HCT116 (cell line): ENCODE measurements at regions not wholly inside any gene's neighbourhood (a gene's known extent, or its start where the extent isn't known, plus 50 kb on each side); places are given as distances from the start of the nearest gene placed in this dataset.

Experiments
- ATAC-seq: fragments of 200-7000 bp; cut with Tn5 transposase; 2 replicates; pipeline ENCODE4 v1.9.1; 2020; ENCODE audit warnings: mild to moderate bottlenecking, moderate library complexity
- BruUV-seq: library from RNA; stranded (reverse); fragments of 400-500 nt; replicated peaks from 2 replicates; lab custom pipeline; 2021; lab: Mats Ljungman, UMichigan
- CTCF ChIA-PET: fragments of 300-600 bp; sonication (Branson Sonifier 250); formaldehyde crosslinking; loops from one replicate; lab custom pipeline; 2021; ENCODE audit warnings: antibody characterized with exemption; lab: Charles Lee
- POLR2A ChIA-PET: fragments of 300-600, 350-600 bp; sonication (Branson Sonifier 250); formaldehyde crosslinking; loops from one replicate; lab custom pipeline; 2021; ENCODE audit warnings: antibody characterized with exemption; lab: Charles Lee
- RAD21 ChIA-PET, 2 experiments: fragments of 300-600 bp; sonication (Branson Sonifier 250); formaldehyde crosslinking; loops; one replicate each; lab custom pipeline; 2023; ENCODE audit warnings: low total read pairs in 2 of 2; ENCODE audit not compliant: uncharacterized antibody in 2 of 2, unreplicated experiment in 2 of 2, low non-redundant PET in 1 of 2; lab: Charles Lee
- DNase-seq: peaks from one replicate; pipeline ENCODE4 v3.0.0-alpha.2; 2010; ENCODE audit warnings: low read depth, low spot score
- H2AFZ ChIP-seq: fragments of 200-600 bp; shearing (Covaris generic), sonication (generic); 2 replicates; pipeline ENCODE4 v1.6.1; 2017; ENCODE audit warnings: low read depth, mixed run types, mixed read lengths, antibody characterized with exemption, low read length; ENCODE audit not compliant: poor library complexity, severe bottlenecking
- H3K27ac ChIP-seq: 2 replicates; pipeline ENCODE4 v1.5.1; 2012; ENCODE audit warnings: low read depth, low read length
- H3K27me3 ChIP-seq: fragments of 200-600 bp; sonication (generic); 2 replicates; pipeline ENCODE4 v1.6.1; 2016; ENCODE audit warnings: mixed run types, low read length, mixed read lengths; ENCODE audit not compliant: insufficient read depth
- H3K36me3 ChIP-seq, 2 experiments: fragments of 200-500 bp in 1 of 2; fragments of 200-600 bp in 1 of 2; sonication (Bioruptor generic) in 1 of 2; sonication (generic) in 1 of 2; 2 replicates each; pipeline versions ENCODE4 v1.5.1 to v1.6.1; 2014 to 2016; ENCODE audit warnings: low read length in 2 of 2, inconsistent platforms in 1 of 2, mixed read lengths in 1 of 2, mixed run types in 1 of 2; ENCODE audit not compliant: insufficient read depth in 2 of 2, control insufficient read depth in 1 of 2
- H3K4me1 ChIP-seq, 2 experiments: fragments of 200-600 bp in 1 of 2; sonication (generic) in 1 of 2; 2 replicates each; pipeline versions ENCODE4 v1.5.1 to v1.6.1; 2012 to 2017; ENCODE audit warnings: low read length in 2 of 2, inconsistent platforms in 1 of 2, mild to moderate bottlenecking in 1 of 2, mixed read lengths in 1 of 2, mixed run types in 1 of 2, moderate library complexity in 1 of 2; ENCODE audit not compliant: insufficient read depth in 2 of 2, control insufficient read depth in 1 of 2
- H3K4me2 ChIP-seq: fragments of 200-600 bp; sonication (generic); 2 replicates; pipeline ENCODE4 v1.6.1; 2017; ENCODE audit warnings: mixed run types, low read length, mixed read lengths
- H3K4me3 ChIP-seq, 2 experiments: fragments of 200-600 bp in 1 of 2; sonication (generic) in 1 of 2; replicated peaks in 1 of 2; 2 replicates each; pipeline ENCODE4 v1.5.1; 2011 to 2016; ENCODE audit warnings: low read length in 2 of 2, control low read depth in 1 of 2, low read depth in 1 of 2, mild to moderate bottlenecking in 1 of 2, mixed read lengths in 1 of 2, mixed run types in 1 of 2
- H3K79me2 ChIP-seq: fragments of 200-600 bp; sonication (generic); 2 replicates; pipeline ENCODE4 v1.6.1; 2017; ENCODE audit warnings: mild to moderate bottlenecking, mixed run types, low read length, moderate library complexity, mixed read lengths; ENCODE audit not compliant: insufficient read depth
- H3K9ac ChIP-seq: fragments of 200-600 bp; sonication (generic); 2 replicates; pipeline ENCODE4 v1.6.1; 2016; ENCODE audit warnings: low read length, mixed read lengths
- H3K9me2 ChIP-seq: fragments of 200-600 bp; sonication (generic), shearing (Covaris generic); 2 replicates; pipeline ENCODE4 v1.6.1; 2017; ENCODE audit warnings: mixed run types, mild to moderate bottlenecking, moderate library complexity; ENCODE audit not compliant: insufficient read depth
- H3K9me3 ChIP-seq, 2 experiments: fragments of 200-500 bp in 1 of 2; fragments of 200-600 bp in 1 of 2; sonication (Bioruptor generic) in 1 of 2; sonication (generic) in 1 of 2; 2 replicates each; pipeline ENCODE4 v1.6.1; 2014 to 2017; ENCODE audit warnings: low read length in 2 of 2, mixed read lengths in 2 of 2, inconsistent platforms in 1 of 2, low read depth in 1 of 2, mild to moderate bottlenecking in 1 of 2, mixed run types in 1 of 2, moderate library complexity in 1 of 2; ENCODE audit not compliant: control insufficient read depth in 1 of 2, insufficient read depth in 1 of 2
- H4K20me1 ChIP-seq: fragments of 200-600 bp; sonication (generic), shearing (Covaris generic); 2 replicates; pipeline ENCODE4 v1.6.1; 2017; ENCODE audit warnings: mixed run types, mild to moderate bottlenecking, moderate library complexity; ENCODE audit not compliant: insufficient read depth
- CBX3 ChIP-seq: IDR thresholded peaks from 2 replicates; pipeline ENCODE4 v1.6.1; 2012; ENCODE audit warnings: low read depth
- EZH2 ChIP-seq: fragments of 200-600 bp; sonication (generic); IDR thresholded peaks from 2 replicates; pipeline ENCODE4 v1.6.1; 2017; ENCODE audit warnings: antibody characterized with exemption, mixed run types
- FOSL1 ChIP-seq: IDR thresholded peaks from 2 replicates; pipeline ENCODE4 v1.6.1; 2012; ENCODE audit warnings: low read depth
- REST ChIP-seq: IDR thresholded peaks from 2 replicates; pipeline ENCODE4 v1.6.1; 2012; ENCODE audit warnings: low read depth
- SIN3A ChIP-seq: IDR thresholded peaks from 2 replicates; pipeline ENCODE4 v1.6.1; 2012; ENCODE audit warnings: low read depth
- TCF7L2 ChIP-seq: IDR thresholded peaks from 2 replicates; pipeline ENCODE4 v1.7.0; 2011; ENCODE audit warnings: borderline replicate concordance, inconsistent platforms; ENCODE audit not compliant: insufficient read depth, insufficient read length; ENCODE audit errors: extremely low read depth
- ZBTB33 ChIP-seq: IDR thresholded peaks from 2 replicates; pipeline ENCODE4 v1.6.1; 2011; ENCODE audit warnings: mild to moderate bottlenecking, low read length, moderate library complexity; ENCODE audit not compliant: insufficient replicate concordance; ENCODE audit errors: extremely low read depth
- ZFX ChIP-seq: fragments of 450-650 bp; IDR thresholded peaks from 2 replicates; pipeline ENCODE4 v1.6.1; 2017
- intact Hi-C: fragments of 100-400 bp; cut with micrococcal nuclease; formaldehyde crosslinking; loops from 2 replicates; pipeline ENCODE4 v1.10.0; 2022
- TF ChIP-seq, protein P1 (sequence below), 3 experiments: fragments of 200-600 bp in 1 of 3; sonication (generic) in 1 of 3; IDR thresholded peaks in 2 of 3; conservative IDR thresholded peaks in 1 of 3; 2 replicates each; pipeline ENCODE4 v1.5.1; 2012 to 2017; ENCODE audit warnings: low read depth in 2 of 3, low read length in 2 of 3, antibody characterized with exemption in 1 of 3, borderline replicate concordance in 1 of 3, control low read depth in 1 of 3, mild to moderate bottlenecking in 1 of 3, mixed read lengths in 1 of 3, mixed run types in 1 of 3, moderate library complexity in 1 of 3; ENCODE audit not compliant: insufficient read depth in 1 of 3

- TF ChIP-seq, protein P1, sequence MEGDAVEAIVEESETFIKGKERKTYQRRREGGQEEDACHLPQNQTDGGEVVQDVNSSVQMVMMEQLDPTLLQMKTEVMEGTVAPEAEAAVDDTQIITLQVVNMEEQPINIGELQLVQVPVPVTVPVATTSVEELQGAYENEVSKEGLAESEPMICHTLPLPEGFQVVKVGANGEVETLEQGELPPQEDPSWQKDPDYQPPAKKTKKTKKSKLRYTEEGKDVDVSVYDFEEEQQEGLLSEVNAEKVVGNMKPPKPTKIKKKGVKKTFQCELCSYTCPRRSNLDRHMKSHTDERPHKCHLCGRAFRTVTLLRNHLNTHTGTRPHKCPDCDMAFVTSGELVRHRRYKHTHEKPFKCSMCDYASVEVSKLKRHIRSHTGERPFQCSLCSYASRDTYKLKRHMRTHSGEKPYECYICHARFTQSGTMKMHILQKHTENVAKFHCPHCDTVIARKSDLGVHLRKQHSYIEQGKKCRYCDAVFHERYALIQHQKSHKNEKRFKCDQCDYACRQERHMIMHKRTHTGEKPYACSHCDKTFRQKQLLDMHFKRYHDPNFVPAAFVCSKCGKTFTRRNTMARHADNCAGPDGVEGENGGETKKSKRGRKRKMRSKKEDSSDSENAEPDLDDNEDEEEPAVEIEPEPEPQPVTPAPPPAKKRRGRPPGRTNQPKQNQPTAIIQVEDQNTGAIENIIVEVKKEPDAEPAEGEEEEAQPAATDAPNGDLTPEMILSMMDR (IDR thresholded peaks at IDR 0.05 in 2 of 3, conservative IDR thresholded peaks at IDR 0.05 in 1 of 3; ENCODE audit: borderline replicate concordance in 1 of 3, insufficient read depth in 1 of 3, low read depth in 2 of 3, low read length in 2 of 3): no peak
- TF ChIP-seq REST (no peak), ZBTB33 (no peak)
- TF ChIP-seq, all 23 proteins: peak for 0
These were observed 268.1 kb downstream of the PLOD2 start (continued) for GRCh38 chr3:145892869-145893268.

DNA sequence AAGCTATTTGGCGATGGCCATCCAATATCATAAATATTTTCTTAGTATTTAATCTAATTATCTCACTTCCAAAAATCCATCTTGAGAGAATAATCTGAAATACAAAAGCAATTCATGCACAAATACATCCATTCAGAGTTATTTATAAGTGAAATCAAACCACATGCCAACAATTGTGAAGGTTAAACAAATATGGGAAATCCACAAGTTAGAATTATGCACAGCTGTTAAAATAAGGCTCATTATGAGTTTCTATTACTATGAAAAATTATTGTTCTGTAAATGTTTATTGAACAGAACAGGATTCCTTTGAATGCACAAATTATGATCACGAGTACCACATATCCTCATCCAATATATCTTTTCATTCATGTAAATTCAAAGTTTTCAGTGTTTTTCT is 267.7 kb downstream of the PLOD2 start:
- DNase-seq (no peak), ATAC-seq (no peak)
- H2AFZ ChIP-seq: no peak overlapping the region
- no peak overlapping the region for H3K4me2 ChIP-seq
- H3K4me1 ChIP-seq: no peaks in the 10 kb centered on the region
- H3K9me3 ChIP-seq: no peaks in the 10 kb centered on the region
- H3K4me3 ChIP-seq: no peak overlapping the region
- no peak overlapping the region for H3K9ac ChIP-seq
- no peaks in the 10 kb centered on the region for H3K9me2 ChIP-seq
- no TSS peak for BruUV-seq
- no peaks in the 10 kb centered on the region for H3K27me3 ChIP-seq
- ChIA-PET POLR2A (no interaction called here), CTCF (no interaction called here), RAD21 (no interaction called here)
- no peaks in the 10 kb centered on the region for H4K20me1 ChIP-seq
- H3K79me2 ChIP-seq: no peaks in the 10 kb centered on the region
- intact Hi-C loops: no loop called here
- no peak overlapping the region for H3K27ac ChIP-seq
- H3K36me3 ChIP-seq: no peaks in the 10 kb centered on the region
- no peak for TF ChIP-seq SIN3A
- TF ChIP-seq ZFX: no peak
- TF ChIP-seq REST: no peak
- TF ChIP-seq FOSL1: no peak
- no peak for TF ChIP-seq EZH2
- no peak for TF ChIP-seq CBX3
- TF ChIP-seq, protein P1 (IDR thresholded peaks at IDR 0.05 in 2 of 3, conservative IDR thresholded peaks at IDR 0.05 in 1 of 3; ENCODE audit: borderline replicate concordance in 1 of 3, insufficient read depth in 1 of 3, low read depth in 2 of 3, low read length in 2 of 3): no peak
- TF ChIP-seq TCF7L2: no peak
